ENCODE measurements at regions not wholly inside any gene's neighbourhood (a gene's known extent, or its start where the extent isn't known, plus 50 kb on each side); places are given as distances from the start of the nearest gene placed in this dataset.

DNA sequence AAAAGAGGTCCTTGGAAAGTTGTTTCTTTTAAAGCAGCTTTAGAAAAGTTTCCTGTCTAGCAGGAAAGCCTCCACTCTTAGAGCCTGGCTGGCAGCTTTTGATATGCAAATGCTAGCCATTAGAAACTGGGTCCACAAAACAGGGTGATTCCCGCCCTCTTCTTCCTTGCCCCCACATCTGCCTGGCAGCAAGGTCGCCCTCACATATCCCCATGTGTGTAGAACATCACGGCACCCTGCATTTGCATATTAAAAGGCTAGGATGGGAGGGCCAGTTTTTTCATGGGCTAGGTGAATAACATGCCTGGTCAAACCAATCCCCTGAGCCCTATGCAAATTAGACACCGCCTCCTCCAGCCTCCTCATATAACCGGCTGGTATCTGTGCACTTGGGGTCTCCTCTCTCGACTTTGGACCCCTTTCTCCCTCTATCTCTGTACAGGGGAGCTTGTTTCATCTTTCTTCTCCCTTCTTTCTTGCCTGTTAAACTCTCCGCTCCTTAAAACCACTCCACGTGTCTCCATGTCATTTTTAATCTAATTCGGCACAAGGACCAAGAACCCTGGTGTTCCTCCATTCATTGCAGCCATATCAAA is 426.8 kb upstream of the CTNND2 start:
- no peak overlapping the region for H3K27ac Mint-ChIP-seq
- no peak overlapping the region for H3K4me3 Mint-ChIP-seq
- H3K36me3 Mint-ChIP-seq (ENCODE audit: low read depth) = no peaks in the 10 kb centered on the region
- H3K9me3 Mint-ChIP-seq = peaks cover 36% of the 10 kb centered on the region
- H3K27me3 Mint-ChIP-seq = no peaks in the 10 kb centered on the region
- intact Hi-C loops (cut with micrococcal nuclease) = no loop called here
- no peaks in the 10 kb centered on the region for H3K4me1 Mint-ChIP-seq (ENCODE audit: low read depth)

DNA sequence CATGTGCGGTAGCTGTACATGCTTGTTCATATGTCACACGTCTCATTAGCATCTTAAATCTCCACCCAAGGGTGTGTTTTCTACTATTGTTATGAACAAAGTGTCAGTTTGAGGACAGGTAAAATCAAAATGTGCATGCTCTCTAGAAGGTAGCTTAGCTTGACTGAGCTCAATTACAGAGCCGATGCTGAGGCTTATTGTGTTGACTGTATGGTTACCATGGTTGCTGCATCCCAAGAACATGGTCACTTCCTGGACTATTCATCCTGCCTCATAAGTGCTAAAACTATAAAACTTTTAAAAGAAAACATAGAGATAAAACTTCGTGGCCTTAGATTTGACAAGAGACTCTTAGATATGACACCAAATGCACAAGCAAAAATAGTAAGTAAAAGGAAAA is 426.1 kb upstream of the CTNND2 start:
- H3K4me3 Mint-ChIP-seq = no peak overlapping the region
- H3K27me3 Mint-ChIP-seq = no peaks in the 10 kb centered on the region
- H3K4me1 Mint-ChIP-seq (ENCODE audit: low read depth) = no peaks in the 10 kb centered on the region
- intact Hi-C loops (cut with micrococcal nuclease) = no loop called here
- H3K36me3 Mint-ChIP-seq (ENCODE audit: low read depth) = no peaks in the 10 kb centered on the region
- H3K27ac Mint-ChIP-seq = no peak overlapping the region
- peaks cover 29% of the 10 kb centered on the region for H3K9me3 Mint-ChIP-seq

DNA sequence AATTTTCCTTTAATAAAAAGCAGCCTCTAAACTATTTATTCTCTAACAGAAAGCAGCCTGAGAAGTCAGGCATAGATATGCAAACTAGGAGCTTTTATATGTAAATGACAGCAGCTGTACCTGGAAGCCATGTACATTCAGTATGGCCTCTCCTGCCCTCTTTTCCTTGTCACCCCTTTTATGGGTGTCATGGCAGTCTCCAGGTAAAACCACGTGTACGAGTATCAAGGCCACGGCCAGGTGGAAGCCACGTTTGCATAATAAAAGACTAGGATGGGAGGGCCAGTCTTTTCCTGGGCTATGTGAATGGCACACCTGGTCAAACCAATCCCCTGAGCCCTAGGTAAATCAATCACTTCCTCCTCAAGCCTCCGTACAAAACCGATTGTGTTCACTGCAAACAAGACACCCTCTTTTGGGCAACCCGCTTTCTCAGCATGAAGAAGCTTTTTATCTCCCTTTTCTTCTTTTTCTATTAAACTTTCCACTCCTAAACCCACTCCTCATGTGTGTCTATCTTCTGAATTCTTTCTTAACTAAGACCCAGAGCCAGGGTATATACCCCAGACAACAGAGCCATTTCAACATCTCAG is 419.5 kb upstream of the CTNND2 start:
- Mint-ChIP-seq H3K4me3 (no peak overlapping the region), H3K27me3 (no peaks in the 10 kb centered on the region), H3K36me3 (ENCODE audit: low read depth) (no peaks in the 10 kb centered on the region), H3K9me3 (peaks cover 33% of the 10 kb centered on the region), H3K4me1 (ENCODE audit: low read depth) (no peaks in the 10 kb centered on the region), H3K27ac (no peak overlapping the region)
- intact Hi-C loops (cut with micrococcal nuclease) = no loop called here

DNA sequence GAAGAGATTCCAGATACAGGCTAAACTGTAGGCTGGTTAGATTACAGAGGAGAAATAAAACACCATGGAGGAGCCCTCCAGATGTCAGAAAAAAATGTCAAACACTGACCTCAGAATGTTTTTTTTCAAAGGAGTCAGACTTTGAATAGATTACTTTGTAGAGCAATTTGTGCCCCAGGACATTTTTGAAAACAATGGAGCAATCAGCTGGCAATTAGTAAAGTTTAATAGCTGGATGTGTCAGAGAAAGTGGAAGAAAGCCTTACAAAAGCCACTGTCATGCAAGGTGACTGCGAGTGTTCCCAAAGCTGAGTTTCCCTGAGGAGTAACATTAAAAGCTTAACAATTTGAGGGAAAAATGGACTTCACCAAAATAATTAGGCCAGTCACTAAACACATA is 417.8 kb upstream of the CTNND2 start:
- intact Hi-C loops (cut with micrococcal nuclease) = no loop called here
- Mint-ChIP-seq H3K36me3 (ENCODE audit: low read depth) (no peaks in the 10 kb centered on the region), H3K27ac (no peak overlapping the region), H3K4me3 (no peak overlapping the region), H3K9me3 (peaks cover 24% of the 10 kb centered on the region), H3K4me1 (ENCODE audit: low read depth) (no peaks in the 10 kb centered on the region), H3K27me3 (no peaks in the 10 kb centered on the region)

- no peaks in the 10 kb centered on the region for H3K27me3 Mint-ChIP-seq
- intact Hi-C loops (cut with micrococcal nuclease) = no loop called here
- H3K27ac Mint-ChIP-seq = no peak overlapping the region
- no peak overlapping the region for H3K4me3 Mint-ChIP-seq
- peaks cover 24% of the 10 kb centered on the region for H3K9me3 Mint-ChIP-seq
- no peaks in the 10 kb centered on the region for H3K4me1 Mint-ChIP-seq (ENCODE audit: low read depth)
- H3K36me3 Mint-ChIP-seq (ENCODE audit: low read depth) = no peaks in the 10 kb centered on the region
These were observed 416.1 kb upstream of the CTNND2 start for GRCh38 chr5:12320331-12320730.

DNA sequence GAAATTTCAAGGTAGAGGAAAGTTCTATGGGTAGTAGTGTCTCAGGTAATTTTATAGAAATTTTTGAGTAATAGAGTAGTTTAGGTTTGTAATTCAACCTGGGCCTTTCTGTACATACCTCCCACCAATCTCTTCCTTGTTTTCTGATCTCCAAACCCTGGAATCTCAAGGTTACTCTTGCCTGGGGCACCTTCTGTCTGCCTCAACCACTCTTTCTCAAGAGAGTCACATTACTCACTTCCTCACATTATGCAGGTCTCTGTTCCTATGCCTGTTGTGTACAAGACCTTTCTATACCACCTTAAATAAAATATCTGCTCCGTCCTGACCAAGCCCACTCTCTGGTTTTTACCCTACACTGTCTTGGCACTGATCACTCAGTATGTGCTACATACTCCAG is 412.6 kb upstream of the CTNND2 start:
- peaks cover 14% of the 10 kb centered on the region for H3K9me3 Mint-ChIP-seq
- no peaks in the 10 kb centered on the region for H3K4me1 Mint-ChIP-seq (ENCODE audit: low read depth)
- intact Hi-C loops (cut with micrococcal nuclease) = no loop called here
- H3K4me3 Mint-ChIP-seq = no peak overlapping the region
- H3K27me3 Mint-ChIP-seq = no peaks in the 10 kb centered on the region
- H3K27ac Mint-ChIP-seq = no peak overlapping the region
- no peaks in the 10 kb centered on the region for H3K36me3 Mint-ChIP-seq (ENCODE audit: low read depth)

GRCh38 chr5:12315461-12315860 is 411.2 kb upstream of the CTNND2 start:
- intact Hi-C loops (cut with micrococcal nuclease) = no loop called here
- H3K4me1 Mint-ChIP-seq (ENCODE audit: low read depth) = no peaks in the 10 kb centered on the region
- H3K9me3 Mint-ChIP-seq = peaks cover 8% of the 10 kb centered on the region
- no peak overlapping the region for H3K4me3 Mint-ChIP-seq
- no peak overlapping the region for H3K27ac Mint-ChIP-seq
- H3K27me3 Mint-ChIP-seq = no peaks in the 10 kb centered on the region
- H3K36me3 Mint-ChIP-seq (ENCODE audit: low read depth) = no peaks in the 10 kb centered on the region

DNA sequence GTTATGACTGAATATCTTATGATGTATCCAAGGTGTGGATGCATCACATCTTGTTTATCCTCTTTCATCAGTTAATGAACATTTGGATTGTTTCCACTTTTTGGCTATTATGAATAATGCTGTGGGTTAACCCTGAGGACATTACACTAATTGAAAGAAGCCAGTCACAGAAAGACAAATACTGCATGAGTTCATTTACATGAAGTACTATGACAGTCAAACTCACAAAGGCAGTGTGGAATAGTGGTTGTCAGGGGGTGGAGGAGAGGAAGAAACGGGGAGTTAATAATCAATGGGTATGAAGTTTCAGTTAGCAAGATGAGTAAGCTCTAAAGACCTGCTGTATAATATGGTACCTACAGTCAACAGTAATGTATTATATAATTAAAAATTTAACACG is 409.4 kb upstream of the CTNND2 start:
- no peak overlapping the region for H3K4me3 Mint-ChIP-seq
- no peak overlapping the region for H3K27ac Mint-ChIP-seq
- H3K36me3 Mint-ChIP-seq (ENCODE audit: low read depth) = no peaks in the 10 kb centered on the region
- H3K27me3 Mint-ChIP-seq = no peaks in the 10 kb centered on the region
- intact Hi-C loops (cut with micrococcal nuclease) = no loop called here
- H3K4me1 Mint-ChIP-seq (ENCODE audit: low read depth) = no peaks in the 10 kb centered on the region
- no peaks in the 10 kb centered on the region for H3K9me3 Mint-ChIP-seq

- no peaks in the 10 kb centered on the region for H3K36me3 Mint-ChIP-seq (ENCODE audit: low read depth)
- H3K27me3 Mint-ChIP-seq = no peaks in the 10 kb centered on the region
- H3K4me1 Mint-ChIP-seq (ENCODE audit: low read depth) = no peaks in the 10 kb centered on the region
- intact Hi-C loops (cut with micrococcal nuclease) = no loop called here
- H3K4me3 Mint-ChIP-seq = no peak overlapping the region
- no peaks in the 10 kb centered on the region for H3K9me3 Mint-ChIP-seq
- H3K27ac Mint-ChIP-seq = no peak overlapping the region
These were observed 408.1 kb upstream of the CTNND2 start for GRCh38 chr5:12312343-12312742.

GRCh38 chr5:12294151-12294550 is 389.9 kb upstream of the CTNND2 start:
- H3K4me1 Mint-ChIP-seq (ENCODE audit: low read depth) = no peaks in the 10 kb centered on the region
- H3K27ac Mint-ChIP-seq = no peak overlapping the region
- no peak overlapping the region for H3K4me3 Mint-ChIP-seq
- H3K9me3 Mint-ChIP-seq = peaks cover 3% of the 10 kb centered on the region
- no peaks in the 10 kb centered on the region for H3K27me3 Mint-ChIP-seq
- intact Hi-C loops (cut with micrococcal nuclease) = no loop called here
- H3K36me3 Mint-ChIP-seq (ENCODE audit: low read depth) = no peaks in the 10 kb centered on the region

DNA sequence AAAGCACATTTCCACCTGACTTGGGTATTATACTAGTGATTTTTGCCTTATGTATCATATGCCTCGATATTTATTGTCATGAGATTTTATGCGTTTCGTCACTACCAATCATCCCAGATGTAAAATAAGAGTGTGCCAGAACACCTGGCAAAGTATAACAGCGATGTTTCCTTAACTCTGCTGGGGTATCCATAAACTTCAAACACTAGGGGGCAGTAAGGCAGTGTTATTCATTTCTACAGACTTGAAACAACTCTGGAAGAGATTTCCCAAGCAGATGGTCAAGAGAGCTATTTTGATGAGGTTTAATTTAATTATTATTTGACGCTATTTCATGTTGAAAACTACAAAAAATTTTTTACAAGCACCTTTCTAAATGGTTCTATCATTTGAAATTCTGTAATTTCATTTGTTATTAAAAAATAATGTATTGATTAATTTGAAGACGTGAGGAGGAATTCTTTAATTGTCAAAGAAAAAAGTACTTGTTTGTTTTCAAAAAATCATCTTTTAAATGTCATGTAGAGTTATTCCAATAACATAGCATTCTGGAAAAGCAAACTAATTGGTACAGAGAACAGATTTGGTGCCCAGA is 388.5 kb upstream of the CTNND2 start:
- H3K4me1 Mint-ChIP-seq (ENCODE audit: low read depth) = no peaks in the 10 kb centered on the region
- H3K27ac Mint-ChIP-seq = no peak overlapping the region
- no peak overlapping the region for H3K4me3 Mint-ChIP-seq
- H3K36me3 Mint-ChIP-seq (ENCODE audit: low read depth) = no peaks in the 10 kb centered on the region
- no peaks in the 10 kb centered on the region for H3K27me3 Mint-ChIP-seq
- intact Hi-C loops (cut with micrococcal nuclease) = no loop called here
- no peaks in the 10 kb centered on the region for H3K9me3 Mint-ChIP-seq

DNA sequence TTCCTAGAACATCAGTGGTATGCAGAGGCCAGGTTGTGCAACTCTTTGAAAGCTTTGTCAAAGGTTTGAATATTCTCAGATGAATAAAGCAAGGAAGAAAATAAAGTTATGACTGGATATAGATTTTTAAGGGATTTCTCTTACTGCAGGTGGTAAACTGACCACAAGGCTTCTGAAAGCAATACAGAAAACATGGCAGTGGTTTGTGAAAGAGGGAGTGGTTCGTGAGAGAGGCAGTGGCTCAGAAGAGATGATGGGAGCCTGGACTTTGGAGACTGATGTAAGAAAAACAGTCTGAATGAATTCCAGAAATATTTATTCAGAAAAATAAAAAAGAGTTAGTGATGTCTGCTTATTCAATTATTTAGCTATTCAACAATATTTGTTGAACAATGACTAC is 380.4 kb upstream of the CTNND2 start:
- H3K36me3 Mint-ChIP-seq (ENCODE audit: low read depth) = no peaks in the 10 kb centered on the region
- no peak overlapping the region for H3K4me3 Mint-ChIP-seq
- no peaks in the 10 kb centered on the region for H3K27me3 Mint-ChIP-seq
- H3K9me3 Mint-ChIP-seq = no peaks in the 10 kb centered on the region
- H3K4me1 Mint-ChIP-seq (ENCODE audit: low read depth) = no peaks in the 10 kb centered on the region
- intact Hi-C loops (cut with micrococcal nuclease) = no loop called here
- H3K27ac Mint-ChIP-seq = no peak overlapping the region

- no peaks in the 10 kb centered on the region for H3K4me1 Mint-ChIP-seq (ENCODE audit: low read depth)
- no peaks in the 10 kb centered on the region for H3K36me3 Mint-ChIP-seq (ENCODE audit: low read depth)
- H3K9me3 Mint-ChIP-seq = no peaks in the 10 kb centered on the region
- H3K27me3 Mint-ChIP-seq = no peaks in the 10 kb centered on the region
- H3K27ac Mint-ChIP-seq = no peak overlapping the region
- intact Hi-C loops (cut with micrococcal nuclease) = no loop called here
- no peak overlapping the region for H3K4me3 Mint-ChIP-seq
These were observed 373.4 kb upstream of the CTNND2 start for GRCh38 chr5:12277504-12278192.

DNA sequence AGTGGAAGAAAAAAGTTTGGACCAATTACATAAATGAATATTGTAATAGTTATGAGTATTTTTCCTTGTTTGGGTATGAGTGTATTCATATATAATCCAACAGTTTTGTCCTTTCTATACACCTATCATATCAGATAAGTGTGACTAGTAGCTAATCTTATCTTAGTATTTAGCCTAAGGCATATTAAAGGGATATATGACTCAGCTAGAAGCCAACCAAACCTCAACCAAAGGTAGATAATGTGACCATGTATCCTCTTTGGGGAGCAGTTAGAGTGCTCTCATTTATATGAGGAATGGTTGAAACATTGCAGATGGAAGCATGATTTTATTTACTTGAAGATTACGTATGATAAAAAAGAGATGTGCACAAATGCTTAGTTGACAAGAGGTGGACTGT is 370.0 kb upstream of the CTNND2 start:
- intact Hi-C loops (cut with micrococcal nuclease) = no loop called here

More for the DNA sequence above, 370.0 kb upstream of the CTNND2 start:
- no peaks in the 10 kb centered on the region for H3K4me1 Mint-ChIP-seq (ENCODE audit: low read depth)
- H3K36me3 Mint-ChIP-seq (ENCODE audit: low read depth) = no peaks in the 10 kb centered on the region
- no peak overlapping the region for H3K27ac Mint-ChIP-seq
- H3K27me3 Mint-ChIP-seq = no peaks in the 10 kb centered on the region
- no peak overlapping the region for H3K4me3 Mint-ChIP-seq
- no peaks in the 10 kb centered on the region for H3K9me3 Mint-ChIP-seq
